Islet of Langerhans (tissue), 1 donor: ENCODE measurements at regions not wholly inside any gene's neighbourhood (a gene's known extent, or its start where the extent isn't known, plus 50 kb on each side); places are given as distances from the start of the nearest gene placed in this dataset.

Experiments used
- FAIRE-seq: peaks from one replicate; lab custom pipeline; 2011; peaks lifted over from hg19 to GRCh38; lab: Jason Lieb, UNC

GRCh38 chr7:42432644-42433043 lies 195.6 kb upstream of the GLI3 start:
- no peak for FAIRE-seq

- FAIRE-seq, result no peak
Measured at GRCh38 chr7:42431873-42432272, 194.9 kb upstream of the GLI3 start.

GRCh38 chr7:42429339-42429738 lies 192.3 kb upstream of the GLI3 start:
- no peak for FAIRE-seq

- no peak for FAIRE-seq
Measured at GRCh38 chr7:42426163-42426562, 189.2 kb upstream of the GLI3 start.

- no peak for FAIRE-seq
Measured at GRCh38 chr7:42414941-42415505, 178.0 kb upstream of the GLI3 start.

- no peak for FAIRE-seq
Measured at GRCh38 chr7:42414028-42414427, 177.0 kb upstream of the GLI3 start.

GRCh38 chr7:42409296-42409695 lies 172.3 kb upstream of the GLI3 start:
- FAIRE-seq, result no peak

- FAIRE-seq, result no peak
Measured at GRCh38 chr7:42407833-42408232, 170.8 kb upstream of the GLI3 start.

GRCh38 chr7:42407021-42407710 lies 170.2 kb upstream of the GLI3 start:
- FAIRE-seq, result no peak

- no peak for FAIRE-seq
Measured at GRCh38 chr7:42406358-42406757, 169.3 kb upstream of the GLI3 start.

- no peak for FAIRE-seq
Measured at GRCh38 chr7:42405782-42406181, 168.8 kb upstream of the GLI3 start.

- no peak for FAIRE-seq
Measured at GRCh38 chr7:42403831-42404230, 166.8 kb upstream of the GLI3 start.

GRCh38 chr7:42400961-42401360 lies 164.0 kb upstream of the GLI3 start:
- no peak for FAIRE-seq

- no peak for FAIRE-seq
Measured at GRCh38 chr7:42400211-42400772, 163.3 kb upstream of the GLI3 start.

- FAIRE-seq, result no peak
Measured at GRCh38 chr7:42395607-42396006, 158.6 kb upstream of the GLI3 start.

- FAIRE-seq, result no peak
Measured at GRCh38 chr7:42392826-42393225, 155.8 kb upstream of the GLI3 start.

- FAIRE-seq, result no peak
Measured at GRCh38 chr7:42389697-42390096, 152.7 kb upstream of the GLI3 start.

- no peak for FAIRE-seq
Measured at GRCh38 chr7:42385912-42386311, 148.9 kb upstream of the GLI3 start.

GRCh38 chr7:42381161-42381560 lies 144.2 kb upstream of the GLI3 start:
- FAIRE-seq, result no peak

- FAIRE-seq, result no peak
Measured at GRCh38 chr7:42380401-42380800, 143.4 kb upstream of the GLI3 start.

GRCh38 chr7:42378149-42378548 lies 141.1 kb upstream of the GLI3 start:
- no peak for FAIRE-seq

GRCh38 chr7:42373285-42373684 lies 136.3 kb upstream of the GLI3 start:
- FAIRE-seq, result no peak

GRCh38 chr7:42372479-42372878 lies 135.5 kb upstream of the GLI3 start:
- FAIRE-seq, result no peak

GRCh38 chr7:42359946-42360345 lies 122.9 kb upstream of the GLI3 start:
- no peak for FAIRE-seq
